Spleen (tissue), 7 donors: ENCODE measurements at regions not wholly inside any gene's neighbourhood (a gene's known extent, or its start where the extent isn't known, plus 50 kb on each side); places are given as distances from the start of the nearest gene placed in this dataset.

Experiments
- POLR2A ChIP-seq, 3 donors: fragments of 450-650 bp; IDR thresholded peaks; one replicate each; pipeline ENCODE4 v1.5.1; 2017; ENCODE audit warnings: antibody characterized with exemption in 3 of 3, mild to moderate bottlenecking in 1 of 3
- TF ChIP-seq, protein P1 (sequence below), 11 experiments: fragments of 200-600 bp in 7 of 11; fragments of 450-650 bp in 4 of 11; sonication (generic) in 4 of 11; IDR thresholded peaks in 8 of 11; conservative IDR thresholded peaks in 3 of 11; 1 replicate in 7 of 11; 2 replicates in 4 of 11; pipeline versions ENCODE4 v1.4.0 to v1.8.0; 2016 to 2021; ENCODE audit warnings: antibody characterized with exemption in 11 of 11, inconsistent platforms in 4 of 11, mild to moderate bottlenecking in 1 of 11
- donor health status: DM: no; HTN: no; CAD: no; lungs with moderate emphysema.
- donor health status: DM: no; HTN: no; CAD: no.
- donor health status: DM: no; HTN: no; CAD: no.

DNA sequence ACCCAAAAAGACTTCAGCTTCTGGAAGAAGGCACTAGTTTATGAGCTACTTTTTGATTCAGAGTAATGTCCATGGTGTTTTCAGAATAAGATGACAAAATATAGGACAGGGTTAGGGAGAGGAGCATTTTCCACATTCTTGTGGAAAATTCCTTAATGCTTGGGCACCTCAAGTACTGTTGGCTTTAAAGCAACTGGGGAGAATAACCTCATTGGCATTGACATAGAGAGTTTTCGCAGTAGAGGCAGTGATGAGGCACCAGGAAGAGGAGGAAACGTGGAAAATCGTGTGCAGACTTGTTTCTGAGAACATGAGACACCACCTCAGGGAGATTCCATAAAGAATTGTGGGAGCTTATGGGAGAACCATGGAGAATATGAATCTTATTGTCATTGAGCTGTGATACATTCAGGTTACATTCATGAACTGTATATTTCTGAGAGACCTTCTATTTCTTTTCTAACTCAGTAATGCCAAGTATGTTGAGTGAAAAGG is 929.0 kb upstream of the NRXN1 start:
- TF ChIP-seq, protein P1, sequence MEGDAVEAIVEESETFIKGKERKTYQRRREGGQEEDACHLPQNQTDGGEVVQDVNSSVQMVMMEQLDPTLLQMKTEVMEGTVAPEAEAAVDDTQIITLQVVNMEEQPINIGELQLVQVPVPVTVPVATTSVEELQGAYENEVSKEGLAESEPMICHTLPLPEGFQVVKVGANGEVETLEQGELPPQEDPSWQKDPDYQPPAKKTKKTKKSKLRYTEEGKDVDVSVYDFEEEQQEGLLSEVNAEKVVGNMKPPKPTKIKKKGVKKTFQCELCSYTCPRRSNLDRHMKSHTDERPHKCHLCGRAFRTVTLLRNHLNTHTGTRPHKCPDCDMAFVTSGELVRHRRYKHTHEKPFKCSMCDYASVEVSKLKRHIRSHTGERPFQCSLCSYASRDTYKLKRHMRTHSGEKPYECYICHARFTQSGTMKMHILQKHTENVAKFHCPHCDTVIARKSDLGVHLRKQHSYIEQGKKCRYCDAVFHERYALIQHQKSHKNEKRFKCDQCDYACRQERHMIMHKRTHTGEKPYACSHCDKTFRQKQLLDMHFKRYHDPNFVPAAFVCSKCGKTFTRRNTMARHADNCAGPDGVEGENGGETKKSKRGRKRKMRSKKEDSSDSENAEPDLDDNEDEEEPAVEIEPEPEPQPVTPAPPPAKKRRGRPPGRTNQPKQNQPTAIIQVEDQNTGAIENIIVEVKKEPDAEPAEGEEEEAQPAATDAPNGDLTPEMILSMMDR (IDR thresholded peaks at IDR 0.05 in 8 of 11, conservative IDR thresholded peaks at IDR 0.05 in 3 of 11), result no peak
- no peak for TF ChIP-seq POLR2A (IDR thresholded peaks at IDR 0.05)
